ENCODE measurements at regions not wholly inside any gene's neighbourhood (a gene's known extent, or its start where the extent isn't known, plus 50 kb on each side); places are given as distances from the start of the nearest gene placed in this dataset.
"Not testable (repeated sequence)": the region's sequence is repeated elsewhere in the genome, so short reads cannot be mapped to it uniquely, and the experiment has no call there.

DNA sequence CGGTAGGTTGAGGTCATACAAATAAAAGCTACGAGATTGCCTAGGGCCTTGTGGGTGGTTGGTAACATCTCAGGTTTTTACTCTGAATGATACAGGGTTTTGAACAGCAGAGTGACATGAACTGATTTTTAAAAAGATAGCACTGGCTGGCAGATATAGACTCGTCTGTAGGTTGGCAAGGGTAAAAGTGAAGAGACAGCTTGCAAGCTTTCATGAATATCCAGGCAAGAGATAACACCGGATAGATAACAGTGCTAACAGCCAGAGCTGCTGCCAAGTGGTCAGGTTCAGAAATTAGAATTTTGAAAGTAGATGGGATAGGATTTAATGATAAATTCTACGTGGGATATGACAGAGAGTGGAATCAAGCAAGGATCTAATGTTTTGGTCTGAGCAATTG, 299.7 kb upstream of the AADAT start:
- no peak for DNase-seq (ENCODE audit: low read depth, low spot score)
- TF ChIP-seq, protein P1, sequence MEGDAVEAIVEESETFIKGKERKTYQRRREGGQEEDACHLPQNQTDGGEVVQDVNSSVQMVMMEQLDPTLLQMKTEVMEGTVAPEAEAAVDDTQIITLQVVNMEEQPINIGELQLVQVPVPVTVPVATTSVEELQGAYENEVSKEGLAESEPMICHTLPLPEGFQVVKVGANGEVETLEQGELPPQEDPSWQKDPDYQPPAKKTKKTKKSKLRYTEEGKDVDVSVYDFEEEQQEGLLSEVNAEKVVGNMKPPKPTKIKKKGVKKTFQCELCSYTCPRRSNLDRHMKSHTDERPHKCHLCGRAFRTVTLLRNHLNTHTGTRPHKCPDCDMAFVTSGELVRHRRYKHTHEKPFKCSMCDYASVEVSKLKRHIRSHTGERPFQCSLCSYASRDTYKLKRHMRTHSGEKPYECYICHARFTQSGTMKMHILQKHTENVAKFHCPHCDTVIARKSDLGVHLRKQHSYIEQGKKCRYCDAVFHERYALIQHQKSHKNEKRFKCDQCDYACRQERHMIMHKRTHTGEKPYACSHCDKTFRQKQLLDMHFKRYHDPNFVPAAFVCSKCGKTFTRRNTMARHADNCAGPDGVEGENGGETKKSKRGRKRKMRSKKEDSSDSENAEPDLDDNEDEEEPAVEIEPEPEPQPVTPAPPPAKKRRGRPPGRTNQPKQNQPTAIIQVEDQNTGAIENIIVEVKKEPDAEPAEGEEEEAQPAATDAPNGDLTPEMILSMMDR (IDR thresholded peaks at IDR 0.05; ENCODE audit: low read depth, low read length): no peak

DNA sequence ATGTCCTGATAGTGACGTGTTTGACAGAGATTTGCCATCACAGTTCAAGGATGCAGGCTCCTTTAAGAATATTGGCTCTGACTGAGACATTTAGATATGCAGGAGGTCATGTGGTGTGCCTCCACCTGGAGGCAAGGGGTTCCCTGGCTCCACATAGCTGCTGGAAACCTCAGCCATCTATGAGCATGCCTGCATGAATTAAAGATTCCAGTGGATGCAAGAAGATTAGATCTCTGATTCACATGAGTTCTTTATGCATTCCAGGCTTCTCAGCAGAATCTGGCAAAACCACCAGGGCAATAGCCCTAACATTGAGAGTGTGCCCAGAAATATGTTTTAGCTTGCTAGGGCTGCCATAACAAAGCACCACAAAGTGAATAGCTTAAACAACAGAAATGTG, 298.5 kb upstream of the AADAT start:
- in situ Hi-C loops (cut with HindIII; ENCODE audit: low sequenced_read_pairs): no loop called here
- no peak overlapping the region for H3K4me3 ChIP-seq (ENCODE audit: low read depth, low read length)
- DNase-seq (ENCODE audit: low read depth, low spot score): peak; percentile 9
- TF ChIP-seq, protein P1 (IDR thresholded peaks at IDR 0.05; ENCODE audit: low read depth, low read length): no peak

More for the DNA sequence above, 299.7 kb upstream of the AADAT start:
- in situ Hi-C loops (cut with HindIII; ENCODE audit: low sequenced_read_pairs): no loop called here
- no peak overlapping the region for H3K4me3 ChIP-seq (ENCODE audit: low read depth, low read length)

DNA sequence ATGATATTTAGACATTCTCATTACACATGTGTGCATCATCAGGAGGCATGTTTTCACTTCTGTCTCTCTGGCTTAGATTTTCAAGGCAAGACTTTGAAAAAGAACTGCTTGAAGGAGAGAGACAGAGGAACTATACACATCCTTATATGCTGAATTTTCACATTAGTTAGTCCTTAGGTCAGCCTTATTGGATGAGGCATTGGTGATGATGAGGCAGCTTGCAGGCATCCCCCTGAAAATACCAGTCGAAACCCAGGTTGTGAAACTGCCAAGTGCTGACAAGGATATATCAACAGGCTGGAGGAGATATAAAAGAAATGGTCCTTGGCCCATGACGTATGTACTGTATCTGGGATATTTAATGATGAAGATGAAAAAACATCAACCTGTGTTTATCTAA, 297.2 kb upstream of the AADAT start:
- in situ Hi-C loops (cut with HindIII; ENCODE audit: low sequenced_read_pairs): no loop called here

DNA sequence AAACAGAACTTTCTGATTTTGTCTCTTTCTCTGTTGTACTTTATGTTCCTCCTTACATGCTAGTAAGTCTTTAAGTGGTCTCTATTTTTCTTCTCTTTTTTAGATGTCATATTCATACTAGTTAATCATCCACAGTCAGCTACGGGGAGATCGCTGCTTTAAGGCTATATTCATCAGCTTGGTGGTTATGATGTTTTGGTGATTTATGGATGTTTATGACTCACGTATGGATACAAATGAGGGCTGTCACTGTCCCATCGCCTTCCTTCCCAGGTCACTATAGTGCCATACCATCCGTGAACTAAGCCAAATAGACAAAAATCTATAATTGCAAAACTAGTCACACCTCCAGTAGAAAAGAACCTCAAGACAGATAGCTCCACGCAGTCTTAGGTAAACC, 296.8 kb upstream of the AADAT start:
- DNase-seq (ENCODE audit: low read depth, low spot score): no peak
- TF ChIP-seq, protein P1 (IDR thresholded peaks at IDR 0.05; ENCODE audit: low read depth, low read length): no peak
- in situ Hi-C loops (cut with HindIII; ENCODE audit: low sequenced_read_pairs): no loop called here
- no peak overlapping the region for H3K4me3 ChIP-seq (ENCODE audit: low read depth, low read length)

More for the DNA sequence above, 297.2 kb upstream of the AADAT start:
- DNase-seq (ENCODE audit: low read depth, low spot score): peak; percentile 17
- TF ChIP-seq, protein P1 (IDR thresholded peaks at IDR 0.05; ENCODE audit: low read depth, low read length): no peak
- H3K4me3 ChIP-seq (ENCODE audit: low read depth, low read length): no peak overlapping the region

DNA sequence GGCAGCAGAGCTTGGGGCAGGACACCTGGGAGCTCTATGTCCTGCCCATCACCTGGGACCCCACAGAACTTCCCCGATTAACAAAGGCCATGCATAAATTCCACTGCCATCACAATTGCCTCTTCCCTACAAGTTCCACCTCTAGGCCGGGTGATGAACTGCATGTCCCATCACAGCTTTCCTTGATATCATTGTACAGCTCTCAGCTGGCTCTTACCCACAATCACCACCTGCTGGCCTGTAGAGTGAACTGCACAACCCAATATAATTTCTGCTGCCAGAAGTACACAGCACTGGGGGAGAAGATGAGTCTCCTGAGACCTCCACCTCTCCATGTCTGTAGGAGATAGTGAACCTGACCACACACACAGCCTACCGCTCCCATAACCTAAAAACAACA, 285.0 kb upstream of the AADAT start:
- in situ Hi-C loops (cut with HindIII; ENCODE audit: low sequenced_read_pairs): no loop called here
- DNase-seq (ENCODE audit: low read depth, low spot score): no peak
- H3K4me3 ChIP-seq (ENCODE audit: low read depth, low read length): no peak overlapping the region
- TF ChIP-seq, protein P1 (IDR thresholded peaks at IDR 0.05; ENCODE audit: low read depth, low read length): peak; percentile 27

DNA sequence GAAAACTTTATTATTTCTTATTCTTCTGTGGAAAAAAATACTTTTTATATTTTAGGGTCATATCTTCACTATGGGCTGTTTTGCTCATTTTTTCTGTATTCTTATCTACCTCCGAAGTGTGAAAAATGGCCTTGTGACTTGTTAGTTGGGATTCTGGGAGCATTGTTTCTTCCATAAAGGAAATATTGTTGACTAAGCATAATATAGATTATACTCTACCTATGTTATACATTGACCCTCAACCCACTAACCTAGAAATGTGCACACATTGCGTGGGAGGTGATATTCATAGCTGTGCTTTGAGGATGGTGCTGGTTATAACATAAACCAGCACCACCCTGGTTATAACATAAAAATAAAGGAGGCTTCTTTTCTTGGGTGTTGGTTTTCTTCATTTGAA, 259.2 kb upstream of the AADAT start:
- TF ChIP-seq, protein P1 (IDR thresholded peaks at IDR 0.05; ENCODE audit: low read depth, low read length): no peak
- H3K4me3 ChIP-seq (ENCODE audit: low read depth, low read length): no peak overlapping the region
- no peak for DNase-seq (ENCODE audit: low read depth, low spot score)
- in situ Hi-C loops (cut with HindIII; ENCODE audit: low sequenced_read_pairs): no loop called here

DNA sequence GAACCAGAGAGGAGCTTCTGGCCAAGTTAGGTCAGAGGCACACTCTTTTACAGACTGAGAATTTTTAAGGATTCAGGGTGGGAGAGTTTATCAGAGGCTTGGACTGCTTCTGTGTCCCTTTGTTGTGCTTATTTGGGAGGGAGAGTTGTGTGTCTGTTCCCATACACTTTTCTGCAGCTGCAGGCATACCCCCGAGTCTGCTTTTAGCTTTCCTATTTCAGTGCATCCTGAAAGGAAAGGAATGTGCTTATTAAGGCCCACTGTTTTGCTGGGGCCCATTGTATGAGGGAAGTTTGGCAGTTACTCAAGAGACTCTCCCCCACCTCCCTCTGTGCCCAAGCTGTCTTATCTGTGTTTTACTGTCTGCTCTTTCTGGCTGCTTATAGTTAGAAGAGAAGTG, 257.4 kb upstream of the AADAT start:
- in situ Hi-C loops (cut with HindIII; ENCODE audit: low sequenced_read_pairs); H3K4me3 ChIP-seq (ENCODE audit: low read depth, low read length); DNase-seq (ENCODE audit: low read depth, low spot score): not testable (repeated sequence)

Data from astrocyte of the spinal cord (primary cell).